ENCODE measurements at regions not wholly inside any gene's neighbourhood (a gene's known extent, or its start where the extent isn't known, plus 50 kb on each side); places are given as distances from the start of the nearest gene placed in this dataset.
A peak's percentile ranks its signal among the peaks of the same experiment; 100 is the strongest.

- DNase-seq = no peak
Measured at GRCh38 chr6:14031516-14031915, 86.1 kb upstream of the CD83 start.

- no peak for DNase-seq
Measured at GRCh38 chr6:14035071-14035847, 82.3 kb upstream of the CD83 start.

GRCh38 chr6:14035874-14036273 is 81.7 kb upstream of the CD83 start:
- no peak for DNase-seq

- no peak for DNase-seq
Measured at GRCh38 chr6:14036911-14037310, 80.7 kb upstream of the CD83 start.

- DNase-seq = no peak
Measured at GRCh38 chr6:14037402-14038277, 79.9 kb upstream of the CD83 start.

- peak; percentile 2 for DNase-seq
Measured at GRCh38 chr6:14038467-14039437, 78.8 kb upstream of the CD83 start.

GRCh38 chr6:14040042-14040441 is 77.5 kb upstream of the CD83 start:
- no peak for DNase-seq

GRCh38 chr6:14046476-14047068 is 71.0 kb upstream of the CD83 start:
- peak; percentile 3 for DNase-seq

- DNase-seq = no peak
Measured at GRCh38 chr6:14047151-14047740, 70.3 kb upstream of the CD83 start.

GRCh38 chr6:14048837-14049236 is 68.7 kb upstream of the CD83 start:
- no peak for DNase-seq

- DNase-seq = no peak
Measured at GRCh38 chr6:14051355-14051754, 66.2 kb upstream of the CD83 start.

- DNase-seq = no peak
Measured at GRCh38 chr6:14053811-14054210, 63.8 kb upstream of the CD83 start.

- no peak for DNase-seq
Measured at GRCh38 chr6:14055541-14055940, 62.0 kb upstream of the CD83 start.

GRCh38 chr6:14058029-14058695 is 59.4 kb upstream of the CD83 start:
- no peak for DNase-seq

GRCh38 chr6:14058735-14059134 is 58.8 kb upstream of the CD83 start:
- DNase-seq = no peak

GRCh38 chr6:14059791-14060436 is 57.7 kb upstream of the CD83 start:
- peak; percentile 3 for DNase-seq

GRCh38 chr6:14060971-14061370 is 56.6 kb upstream of the CD83 start:
- no peak for DNase-seq

GRCh38 chr6:14061643-14062042 is 55.9 kb upstream of the CD83 start:
- no peak for DNase-seq

GRCh38 chr6:14062345-14063029 is 55.1 kb upstream of the CD83 start:
- no peak for DNase-seq

- DNase-seq = no peak
Measured at GRCh38 chr6:14063756-14064155, 53.8 kb upstream of the CD83 start.
